GM11168 (cell line): ENCODE measurements at regions not wholly inside any gene's neighbourhood (a gene's known extent, or its start where the extent isn't known, plus 50 kb on each side); places are given as distances from the start of the nearest gene placed in this dataset.
"Not testable (repeated sequence)": the region's sequence is repeated elsewhere in the genome, so short reads cannot be mapped to it uniquely, and the experiment has no call there.

Experiments
- in situ Hi-C: fragments of 300-500 bp; cut with MboI; formaldehyde crosslinking; loops from one replicate; pipeline ENCODE4 v1.12.0; 2022; ENCODE audit warnings: low sequenced_read_pairs; ENCODE audit not compliant: unreplicated experiment

- in situ Hi-C loops: no loop called here
Observed at GRCh38 chr1:148289647-148290046, 137.6 kb upstream of the NBPF11 start.

GRCh38 chr1:148285946-148286345, 133.9 kb upstream of the NBPF11 start:
- in situ Hi-C loops: not testable (repeated sequence)

- in situ Hi-C loops: not testable (repeated sequence)
Observed at GRCh38 chr1:148280831-148281572, 128.9 kb upstream of the NBPF11 start.

GRCh38 chr1:148279002-148279542, 127.0 kb upstream of the NBPF11 start:
- in situ Hi-C loops: not testable (repeated sequence)

GRCh38 chr1:148277865-148278279, 125.8 kb upstream of the NBPF11 start:
- in situ Hi-C loops: not testable (repeated sequence)

GRCh38 chr1:148267066-148267465, 115.0 kb upstream of the NBPF11 start:
- in situ Hi-C loops: loop anchor here (25.0 kb wide), 1 partner anchor 105 kb away; the partner anchor contains the start of gene NBPF11

- in situ Hi-C loops: loop anchor here (25.0 kb wide), 1 partner anchor 102 kb away; the partner anchor contains the start of gene NBPF11
Observed at GRCh38 chr1:148264374-148265276, 112.5 kb upstream of the NBPF11 start.

- in situ Hi-C loops: loop anchor here (25.0 kb wide), 1 partner anchor 102 kb away; the partner anchor contains the start of gene NBPF11
Observed at GRCh38 chr1:148263906-148264255, 111.8 kb upstream of the NBPF11 start.

GRCh38 chr1:148263128-148263905, 111.2 kb upstream of the NBPF11 start:
- in situ Hi-C loops: loop anchor here (25.0 kb wide), 1 partner anchor 101 kb away; the partner anchor contains the start of gene NBPF11

GRCh38 chr1:148261684-148262083, 109.6 kb upstream of the NBPF11 start:
- in situ Hi-C loops: loop anchor here (25.0 kb wide), 1 partner anchor 99 kb away; the partner anchor contains the start of gene NBPF11

- in situ Hi-C loops: loop anchor here (25.0 kb wide), 1 partner anchor 96 kb away; the partner anchor contains the start of gene NBPF11
Observed at GRCh38 chr1:148257886-148258285, 105.8 kb upstream of the NBPF11 start.

- in situ Hi-C loops: loop anchor here (25.0 kb wide), 1 partner anchor 93 kb away; the partner anchor contains the start of gene NBPF11
Observed at GRCh38 chr1:148254611-148255429, 102.7 kb upstream of the NBPF11 start.

GRCh38 chr1:148253808-148254207, 101.7 kb upstream of the NBPF11 start:
- in situ Hi-C loops: loop anchor here (25.0 kb wide), 1 partner anchor 92 kb away; the partner anchor contains the start of gene NBPF11

GRCh38 chr1:148248798-148249197, 96.7 kb upstream of the NBPF11 start:
- in situ Hi-C loops: loop anchor here (10.0 kb wide), 1 partner anchor 1764 kb away; no protein-coding TSS in a partner anchor

- in situ Hi-C loops: loop anchor here (10.0 kb wide), 1 partner anchor 1762 kb away; no protein-coding TSS in a partner anchor
Observed at GRCh38 chr1:148246258-148246861, 94.3 kb upstream of the NBPF11 start.

GRCh38 chr1:148245843-148246242, 93.8 kb upstream of the NBPF11 start:
- in situ Hi-C loops: loop anchor here (10.0 kb wide), 1 partner anchor 1761 kb away; no protein-coding TSS in a partner anchor

- in situ Hi-C loops: loop anchor here (10.0 kb wide), 1 partner anchor 1761 kb away; no protein-coding TSS in a partner anchor
Observed at GRCh38 chr1:148245443-148245842, 93.4 kb upstream of the NBPF11 start.

- in situ Hi-C loops: not testable (repeated sequence)
Observed at GRCh38 chr1:148233250-148233649, 81.2 kb upstream of the NBPF11 start.
